IMR-90 (cell line): ENCODE measurements at regions not wholly inside any gene's neighbourhood (a gene's known extent, or its start where the extent isn't known, plus 50 kb on each side); places are given as distances from the start of the nearest gene placed in this dataset.

Experiments used
- BHLHE40 ChIP-seq: fragments of 150-350 bp; IDR thresholded peaks from 2 replicates; pipeline ENCODE4 v1.6.1; 2016; ENCODE audit warnings: mild to moderate bottlenecking, low read depth, low read length
- CEBPB ChIP-seq: IDR thresholded peaks from 2 replicates; pipeline ENCODE4 v1.6.1; 2012; ENCODE audit warnings: low read depth, low read length, improper control_type of control experiment
- CHD1 ChIP-seq: IDR thresholded peaks from 2 replicates; pipeline ENCODE4 v1.6.1; 2012; ENCODE audit warnings: low read depth, low read length, improper control_type of control experiment
- FOS ChIP-seq: fragments of 150-350 bp; IDR thresholded peaks from 2 replicates; pipeline ENCODE4 v1.6.1; 2016; ENCODE audit warnings: low read depth, low read length
- MAFK ChIP-seq: IDR thresholded peaks from 2 replicates; pipeline ENCODE4 v1.6.1; 2012; ENCODE audit warnings: low read depth, low read length, improper control_type of control experiment
- MAZ ChIP-seq: IDR thresholded peaks from 2 replicates; pipeline ENCODE4 v1.6.1; 2012; ENCODE audit warnings: low read depth, mild to moderate bottlenecking, low read length, improper control_type of control experiment, moderate library complexity, borderline replicate concordance
- NFE2L2 ChIP-seq: fragments of 150-350 bp; IDR thresholded peaks from 2 replicates; pipeline ENCODE4 v1.6.1; 2016; ENCODE audit warnings: low read depth, mild to moderate bottlenecking, low read length
- POLR2A ChIP-seq: IDR thresholded peaks from 2 replicates; pipeline ENCODE4 v1.6.1; 2012; ENCODE audit warnings: mild to moderate bottlenecking, low read depth, low read length
- RAD21 ChIP-seq: IDR thresholded peaks from 2 replicates; pipeline ENCODE4 v1.6.1; 2012; ENCODE audit warnings: low read length, improper control_type of control experiment
- RCOR1 ChIP-seq: IDR thresholded peaks from 2 replicates; pipeline ENCODE4 v1.6.1; 2012; ENCODE audit warnings: mild to moderate bottlenecking, low read length, improper control_type of control experiment; ENCODE audit not compliant: insufficient replicate concordance
- SMC3 ChIP-seq: fragments of 150-350 bp; IDR thresholded peaks from 2 replicates; pipeline ENCODE4 v1.6.1; 2016; ENCODE audit warnings: low read depth, mild to moderate bottlenecking, antibody characterized with exemption, low read length, moderate library complexity
- USF2 ChIP-seq: fragments of 150-350 bp; IDR thresholded peaks from 2 replicates; pipeline ENCODE4 v1.6.1; 2017; ENCODE audit warnings: mild to moderate bottlenecking, antibody characterized with exemption, low read length, low read depth
- TF ChIP-seq, protein P1 (sequence below): conservative IDR thresholded peaks from 2 replicates; pipeline ENCODE4 v1.5.1; 2012; ENCODE audit warnings: mild to moderate bottlenecking, low read depth, low read length, improper control_type of control experiment

GRCh38 chr5:53321721-53322120, 158.7 kb upstream of the FST start:
- TF ChIP-seq RAD21 (no peak), CHD1 (no peak), POLR2A (no peak), BHLHE40 (no peak), MAZ (no peak), MAFK (no peak), USF2 (no peak), SMC3 (no peak), CEBPB (no peak), RCOR1 (no peak), NFE2L2 (no peak), FOS (no peak)
- TF ChIP-seq, protein P1, sequence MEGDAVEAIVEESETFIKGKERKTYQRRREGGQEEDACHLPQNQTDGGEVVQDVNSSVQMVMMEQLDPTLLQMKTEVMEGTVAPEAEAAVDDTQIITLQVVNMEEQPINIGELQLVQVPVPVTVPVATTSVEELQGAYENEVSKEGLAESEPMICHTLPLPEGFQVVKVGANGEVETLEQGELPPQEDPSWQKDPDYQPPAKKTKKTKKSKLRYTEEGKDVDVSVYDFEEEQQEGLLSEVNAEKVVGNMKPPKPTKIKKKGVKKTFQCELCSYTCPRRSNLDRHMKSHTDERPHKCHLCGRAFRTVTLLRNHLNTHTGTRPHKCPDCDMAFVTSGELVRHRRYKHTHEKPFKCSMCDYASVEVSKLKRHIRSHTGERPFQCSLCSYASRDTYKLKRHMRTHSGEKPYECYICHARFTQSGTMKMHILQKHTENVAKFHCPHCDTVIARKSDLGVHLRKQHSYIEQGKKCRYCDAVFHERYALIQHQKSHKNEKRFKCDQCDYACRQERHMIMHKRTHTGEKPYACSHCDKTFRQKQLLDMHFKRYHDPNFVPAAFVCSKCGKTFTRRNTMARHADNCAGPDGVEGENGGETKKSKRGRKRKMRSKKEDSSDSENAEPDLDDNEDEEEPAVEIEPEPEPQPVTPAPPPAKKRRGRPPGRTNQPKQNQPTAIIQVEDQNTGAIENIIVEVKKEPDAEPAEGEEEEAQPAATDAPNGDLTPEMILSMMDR, result no peak
